DOHH2 (cell line): ENCODE measurements at regions not wholly inside any gene's neighbourhood (a gene's known extent, or its start where the extent isn't known, plus 50 kb on each side); places are given as distances from the start of the nearest gene placed in this dataset.

ENCODE experiments used
- H3F3A ChIP-seq: fragments of 200-600 bp; sonication (generic), shearing (Covaris generic); 2 replicates; pipeline ENCODE4 v1.6.0; 2016; ENCODE audit warnings: antibody characterized with exemption, mild to moderate bottlenecking; ENCODE audit not compliant: control insufficient read depth, insufficient read depth
- H3K27ac ChIP-seq: fragments of 200-600 bp; sonication (generic); 2 replicates; pipeline ENCODE4 v1.5.1; 2014; ENCODE audit warnings: low read depth, mild to moderate bottlenecking, low read length, moderate library complexity
- H3K27me3 ChIP-seq: fragments of 200-600 bp; sonication (generic); 2 replicates; pipeline ENCODE4 v1.6.1; 2014; ENCODE audit warnings: mild to moderate bottlenecking, low read length, mixed read lengths; ENCODE audit not compliant: control insufficient read depth
- H3K36me3 ChIP-seq: fragments of 200-600 bp; sonication (generic); 2 replicates; pipeline ENCODE4 v1.6.1; 2014; ENCODE audit warnings: mild to moderate bottlenecking, low read length, moderate library complexity, mixed read lengths; ENCODE audit not compliant: control insufficient read depth
- H3K4me1 ChIP-seq: fragments of 200-600 bp; sonication (generic); 2 replicates; pipeline ENCODE4 v1.6.1; 2014; ENCODE audit warnings: mild to moderate bottlenecking, low read length, mixed read lengths; ENCODE audit not compliant: control insufficient read depth
- H3K4me2 ChIP-seq: fragments of 200-600 bp; sonication (generic); 2 replicates; pipeline ENCODE4 v1.6.0; 2014; ENCODE audit warnings: mild to moderate bottlenecking, low read length, moderate library complexity
- H3K4me3 ChIP-seq: fragments of 200-600 bp; sonication (generic); 2 replicates; pipeline ENCODE4 v1.5.1; 2014; ENCODE audit warnings: mild to moderate bottlenecking, low read length, mixed read lengths
- H3K79me2 ChIP-seq: fragments of 200-600 bp; sonication (generic); 2 replicates; pipeline ENCODE4 v1.6.1; 2014; ENCODE audit warnings: mild to moderate bottlenecking, low read length, mixed read lengths; ENCODE audit not compliant: control insufficient read depth
- H3K9me2 ChIP-seq: fragments of 200-600 bp; sonication (generic); replicated peaks from 2 replicates; pipeline ENCODE4 v1.6.1; 2014; ENCODE audit warnings: mild to moderate bottlenecking, low read length, mixed read lengths; ENCODE audit not compliant: control insufficient read depth
- H3K9me3 ChIP-seq: fragments of 200-600 bp; sonication (generic); 2 replicates; pipeline ENCODE4 v1.6.1; 2014; ENCODE audit warnings: antibody characterized with exemption, low read length, mixed read lengths; ENCODE audit not compliant: control insufficient read depth, insufficient read depth
- H4K20me1 ChIP-seq: fragments of 200-600 bp; sonication (generic); 2 replicates; pipeline ENCODE4 v1.6.0; 2014; ENCODE audit warnings: low read depth, mild to moderate bottlenecking, antibody characterized with exemption, low read length, moderate library complexity; ENCODE audit not compliant: control insufficient read depth, insufficient read depth
- CTCF ChIP-seq: fragments of 200-600 bp; sonication (generic); IDR thresholded peaks from one replicate; pipeline ENCODE4 v1.5.1; 2014; ENCODE audit warnings: antibody characterized with exemption, mild to moderate bottlenecking, low read depth, low read length; ENCODE audit not compliant: poor library complexity, severe bottlenecking
- EZH2phosphoT487 ChIP-seq: fragments of 200-600 bp; sonication (generic); IDR thresholded peaks from 2 replicates; pipeline ENCODE4 v1.6.1; 2017; ENCODE audit warnings: borderline replicate concordance, mild to moderate bottlenecking, antibody characterized with exemption, low read length, moderate library complexity, mixed read lengths

- H3K36me3 ChIP-seq = no peaks in the 10 kb centered on the region
- H3K4me3 ChIP-seq = no peak overlapping the region
- no peaks in the 10 kb centered on the region for H3K27me3 ChIP-seq
- no peak overlapping the region for H3K27ac ChIP-seq
- no peak overlapping the region for H3K4me2 ChIP-seq
- no peaks in the 10 kb centered on the region for H3K9me3 ChIP-seq
- no peaks in the 10 kb centered on the region for H3K79me2 ChIP-seq
- TF ChIP-seq CTCF = no peak
- no peak for TF ChIP-seq EZH2phosphoT487
- no peaks in the 10 kb centered on the region for H4K20me1 ChIP-seq
- no peaks in the 10 kb centered on the region for H3F3A ChIP-seq
- H3K4me1 ChIP-seq = no peaks in the 10 kb centered on the region
- H3K9me2 ChIP-seq = no peaks in the 10 kb centered on the region
These were observed 229.7 kb downstream of the FAM76B start for GRCh38 chr11:95559899-95560298.

GRCh38 chr11:95557376-95557775 is 232.2 kb downstream of the FAM76B start:
- Histone ChIP-seq H4K20me1 (no peaks in the 10 kb centered on the region), H3F3A (no peaks in the 10 kb centered on the region), H3K27me3 (no peaks in the 10 kb centered on the region), H3K4me2 (no peak overlapping the region), H3K9me3 (no peaks in the 10 kb centered on the region), H3K79me2 (no peaks in the 10 kb centered on the region), H3K4me1 (no peaks in the 10 kb centered on the region), H3K9me2 (no peaks in the 10 kb centered on the region), H3K27ac (no peak overlapping the region), H3K36me3 (no peaks in the 10 kb centered on the region), H3K4me3 (no peak overlapping the region)
- TF ChIP-seq EZH2phosphoT487 = no peak
- no peak for TF ChIP-seq CTCF

- Histone ChIP-seq H4K20me1 (no peaks in the 10 kb centered on the region), H3K4me2 (no peak overlapping the region), H3K27ac (no peak overlapping the region), H3K27me3 (no peaks in the 10 kb centered on the region), H3K9me2 (no peaks in the 10 kb centered on the region), H3F3A (no peaks in the 10 kb centered on the region), H3K4me3 (no peak overlapping the region), H3K79me2 (no peaks in the 10 kb centered on the region), H3K9me3 (no peaks in the 10 kb centered on the region), H3K4me1 (no peaks in the 10 kb centered on the region), H3K36me3 (no peaks in the 10 kb centered on the region)
- no peak for TF ChIP-seq EZH2phosphoT487
- TF ChIP-seq CTCF = no peak
These were observed 233.0 kb downstream of the FAM76B start for GRCh38 chr11:95556342-95557163.
